Gastrocnemius medialis (tissue), 4 donors: ENCODE measurements at regions not wholly inside any gene's neighbourhood (a gene's known extent, or its start where the extent isn't known, plus 50 kb on each side); places are given as distances from the start of the nearest gene placed in this dataset.

Source experiments
- ATAC-seq, 2 donors: fragments of 150-250 bp; one replicate each; pipeline ENCODE4 v1.9.1; 2016
- DNase-seq, 2 donors: peaks; one replicate each; pipeline ENCODE4 v3.0.0-alpha.2; 2019
- H3K27ac ChIP-seq, 4 donors: fragments of 200-600 bp; sonication (generic); 1 replicate in 1 of 4; 2 replicates in 3 of 4; pipeline ENCODE4 v1.5.1; 2016 to 2018; ENCODE audit warnings: mild to moderate bottlenecking in 2 of 4, moderate library complexity in 1 of 4
- H3K27me3 ChIP-seq, 3 donors: fragments of 200-600 bp; sonication (generic) in 2 of 3; 1 replicate in 1 of 3; 2 replicates in 2 of 3; pipeline versions ENCODE4 v1.5.1 to v1.6.0; 2016 to 2019; ENCODE audit warnings: mild to moderate bottlenecking in 1 of 3, moderate library complexity in 1 of 3
- H3K36me3 ChIP-seq, 2 donors: fragments of 200-600 bp; sonication (generic) in 1 of 2; one replicate each; pipeline ENCODE4 v1.5.1; 2017 to 2018
- H3K4me1 ChIP-seq, 2 donors: fragments of 200-600 bp; sonication (generic) in 1 of 2; one replicate each; pipeline ENCODE4 v1.5.1; 2016 to 2017; ENCODE audit warnings: mild to moderate bottlenecking in 2 of 2
- H3K4me3 ChIP-seq, 4 donors: fragments of 200-600 bp; sonication (generic) in 3 of 4; 1 replicate in 1 of 4; 2 replicates in 3 of 4; pipeline ENCODE4 v1.5.1; 2016 to 2019; ENCODE audit warnings: mild to moderate bottlenecking in 2 of 4
- H3K9me3 ChIP-seq, 3 donors: fragments of 200-600 bp; sonication (generic) in 2 of 3; 1 replicate in 1 of 3; 2 replicates in 2 of 3; pipeline ENCODE4 v1.5.1; 2016 to 2019
- POLR2A ChIP-seq, 2 donors: fragments of 450-650 bp; IDR thresholded peaks; one replicate each; pipeline ENCODE4 v1.6.1; 2017; ENCODE audit warnings: antibody characterized with exemption in 2 of 2, mild to moderate bottlenecking in 2 of 2, moderate library complexity in 2 of 2
- in situ Hi-C, 4 donors: fragments of 200-750 bp; cut with MboI; loops; one replicate each; pipeline versions ENCODE4 v1.15.0 to v1.8.0; 2017; ENCODE audit warnings: low sequenced_read_pairs in 4 of 4
- intact Hi-C: fragments of 100-400 bp; cut with DNase I; formaldehyde crosslinking; loops from one replicate; pipeline ENCODE4 v1.15.1; 2023; ENCODE audit warnings: low total_unique reads
- TF ChIP-seq, protein P1 (sequence below), 5 experiments: fragments of 450-650 bp in 3 of 5; fragments of 200-600 bp in 2 of 5; sonication (generic) in 2 of 5; IDR thresholded peaks in 4 of 5; conservative IDR thresholded peaks in 1 of 5; 1 replicate in 4 of 5; 2 replicates in 1 of 5; pipeline ENCODE4 v1.5.1; 2016 to 2019; ENCODE audit warnings: antibody characterized with exemption in 5 of 5, mild to moderate bottlenecking in 3 of 5, moderate library complexity in 3 of 5

GRCh38 chr15:77733579-77734300 lies 101.0 kb upstream of the LINGO1 start:
- no peak for DNase-seq
- Histone ChIP-seq H3K36me3 (no peaks in the 10 kb centered on the region), H3K4me1 (no peaks in the 10 kb centered on the region), H3K27me3 (peaks cover 0 to 2% (median 0%) of the 10 kb centered on the region in 3 donors), H3K9me3 (no peaks in the 10 kb centered on the region), H3K27ac (no peak overlapping the region), H3K4me3 (no peak overlapping the region)
- in situ Hi-C loops = no loop called here
- no peak for TF ChIP-seq POLR2A (IDR thresholded peaks at IDR 0.05)
- TF ChIP-seq, protein P1, sequence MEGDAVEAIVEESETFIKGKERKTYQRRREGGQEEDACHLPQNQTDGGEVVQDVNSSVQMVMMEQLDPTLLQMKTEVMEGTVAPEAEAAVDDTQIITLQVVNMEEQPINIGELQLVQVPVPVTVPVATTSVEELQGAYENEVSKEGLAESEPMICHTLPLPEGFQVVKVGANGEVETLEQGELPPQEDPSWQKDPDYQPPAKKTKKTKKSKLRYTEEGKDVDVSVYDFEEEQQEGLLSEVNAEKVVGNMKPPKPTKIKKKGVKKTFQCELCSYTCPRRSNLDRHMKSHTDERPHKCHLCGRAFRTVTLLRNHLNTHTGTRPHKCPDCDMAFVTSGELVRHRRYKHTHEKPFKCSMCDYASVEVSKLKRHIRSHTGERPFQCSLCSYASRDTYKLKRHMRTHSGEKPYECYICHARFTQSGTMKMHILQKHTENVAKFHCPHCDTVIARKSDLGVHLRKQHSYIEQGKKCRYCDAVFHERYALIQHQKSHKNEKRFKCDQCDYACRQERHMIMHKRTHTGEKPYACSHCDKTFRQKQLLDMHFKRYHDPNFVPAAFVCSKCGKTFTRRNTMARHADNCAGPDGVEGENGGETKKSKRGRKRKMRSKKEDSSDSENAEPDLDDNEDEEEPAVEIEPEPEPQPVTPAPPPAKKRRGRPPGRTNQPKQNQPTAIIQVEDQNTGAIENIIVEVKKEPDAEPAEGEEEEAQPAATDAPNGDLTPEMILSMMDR (IDR thresholded peaks at IDR 0.05 in 4 of 5, conservative IDR thresholded peaks at IDR 0.05 in 1 of 5) = no peak
- no peak for ATAC-seq
- intact Hi-C loops = no loop called here

GRCh38 chr15:77732514-77733335 lies 100.0 kb upstream of the LINGO1 start:
- intact Hi-C loops = no loop called here

GRCh38 chr15:77731945-77732344 lies 99.2 kb upstream of the LINGO1 start:
- peaks cover 0 to 2% (median 0%) of the 10 kb centered on the region in 3 donors for H3K27me3 ChIP-seq
- in situ Hi-C loops = no loop called here

More at GRCh38 chr15:77732514-77733335, 100.0 kb upstream of the LINGO1 start:
- peaks cover 0 to 2% (median 0%) of the 10 kb centered on the region in 3 donors for H3K27me3 ChIP-seq
- TF ChIP-seq, protein P1 (IDR thresholded peaks at IDR 0.05 in 4 of 5, conservative IDR thresholded peaks at IDR 0.05 in 1 of 5) = no peak
- TF ChIP-seq POLR2A (IDR thresholded peaks at IDR 0.05) = no peak
- no peaks in the 10 kb centered on the region for H3K4me1 ChIP-seq
- DNase-seq (no peak), ATAC-seq (no peak)
- H3K36me3 ChIP-seq = no peaks in the 10 kb centered on the region
- in situ Hi-C loops = no loop called here
- no peaks in the 10 kb centered on the region for H3K9me3 ChIP-seq
- H3K27ac ChIP-seq = no peak overlapping the region
- no peak overlapping the region for H3K4me3 ChIP-seq

DNA sequence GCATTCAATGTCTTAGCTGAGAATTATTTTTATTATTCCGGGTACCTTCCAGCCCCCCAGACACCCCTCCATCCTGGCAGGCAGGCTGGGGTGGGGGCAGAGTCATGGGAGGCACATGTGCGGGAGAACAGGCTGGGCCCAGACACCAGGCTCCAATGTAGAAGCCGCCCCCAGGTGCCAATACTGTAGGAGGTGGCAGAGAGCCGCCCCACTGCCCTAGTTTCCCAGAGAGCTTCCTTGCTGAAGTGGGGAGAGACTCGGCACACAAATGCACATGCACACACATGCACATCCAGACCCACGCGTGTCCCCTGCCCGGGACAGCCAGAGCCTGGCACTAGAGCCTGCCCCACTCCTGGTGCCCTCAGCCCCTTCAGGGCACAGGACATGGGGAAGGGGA lies 98.4 kb upstream of the LINGO1 start:
- Histone ChIP-seq H3K9me3 (no peaks in the 10 kb centered on the region), H3K4me3 (no peak overlapping the region), H3K4me1 (no peaks in the 10 kb centered on the region), H3K27ac (no peak overlapping the region), H3K27me3 (no peaks in the 10 kb centered on the region), H3K36me3 (no peaks in the 10 kb centered on the region)
- DNase-seq (no peak), ATAC-seq (no peak)
- TF ChIP-seq, protein P1 (IDR thresholded peaks at IDR 0.05 in 4 of 5, conservative IDR thresholded peaks at IDR 0.05 in 1 of 5) = no peak
- TF ChIP-seq POLR2A (IDR thresholded peaks at IDR 0.05) = no peak
- intact Hi-C loops (no loop called here), in situ Hi-C loops (no loop called here)

More at GRCh38 chr15:77731945-77732344, 99.2 kb upstream of the LINGO1 start:
- no peak overlapping the region for H3K4me3 ChIP-seq
- H3K27ac ChIP-seq = no peak overlapping the region
- DNase-seq (no peak), ATAC-seq (no peak)
- no peak for TF ChIP-seq POLR2A (IDR thresholded peaks at IDR 0.05)
- TF ChIP-seq, protein P1 (IDR thresholded peaks at IDR 0.05 in 4 of 5, conservative IDR thresholded peaks at IDR 0.05 in 1 of 5) = no peak
- H3K36me3 ChIP-seq = no peaks in the 10 kb centered on the region
- intact Hi-C loops = no loop called here
- no peaks in the 10 kb centered on the region for H3K9me3 ChIP-seq
- H3K4me1 ChIP-seq = no peaks in the 10 kb centered on the region
